Gastrocnemius medialis (tissue), 4 donors: ENCODE measurements at regions not wholly inside any gene's neighbourhood (a gene's known extent, or its start where the extent isn't known, plus 50 kb on each side); places are given as distances from the start of the nearest gene placed in this dataset.

ENCODE experiments used
- ATAC-seq, 2 donors: fragments of 150-250 bp; one replicate each; pipeline ENCODE4 v1.9.1; 2016
- DNase-seq, 2 donors: peaks; one replicate each; pipeline ENCODE4 v3.0.0-alpha.2; 2019
- H3K27ac ChIP-seq, 4 donors: fragments of 200-600 bp; sonication (generic); 1 replicate in 1 of 4; 2 replicates in 3 of 4; pipeline ENCODE4 v1.5.1; 2016 to 2018; ENCODE audit warnings: mild to moderate bottlenecking in 2 of 4, moderate library complexity in 1 of 4
- H3K27me3 ChIP-seq, 3 donors: fragments of 200-600 bp; sonication (generic) in 2 of 3; 1 replicate in 1 of 3; 2 replicates in 2 of 3; pipeline versions ENCODE4 v1.5.1 to v1.6.0; 2016 to 2019; ENCODE audit warnings: mild to moderate bottlenecking in 1 of 3, moderate library complexity in 1 of 3
- H3K36me3 ChIP-seq, 2 donors: fragments of 200-600 bp; sonication (generic) in 1 of 2; one replicate each; pipeline ENCODE4 v1.5.1; 2017 to 2018
- H3K4me1 ChIP-seq, 2 donors: fragments of 200-600 bp; sonication (generic) in 1 of 2; one replicate each; pipeline ENCODE4 v1.5.1; 2016 to 2017; ENCODE audit warnings: mild to moderate bottlenecking in 2 of 2
- H3K4me3 ChIP-seq, 4 donors: fragments of 200-600 bp; sonication (generic) in 3 of 4; 1 replicate in 1 of 4; 2 replicates in 3 of 4; pipeline ENCODE4 v1.5.1; 2016 to 2019; ENCODE audit warnings: mild to moderate bottlenecking in 2 of 4
- H3K9me3 ChIP-seq, 3 donors: fragments of 200-600 bp; sonication (generic) in 2 of 3; 1 replicate in 1 of 3; 2 replicates in 2 of 3; pipeline ENCODE4 v1.5.1; 2016 to 2019
- CTCF ChIP-seq, 5 experiments: fragments of 450-650 bp in 3 of 5; fragments of 200-600 bp in 2 of 5; sonication (generic) in 2 of 5; IDR thresholded peaks in 4 of 5; conservative IDR thresholded peaks in 1 of 5; 1 replicate in 4 of 5; 2 replicates in 1 of 5; pipeline ENCODE4 v1.5.1; 2016 to 2019; ENCODE audit warnings: antibody characterized with exemption in 5 of 5, mild to moderate bottlenecking in 3 of 5, moderate library complexity in 3 of 5
- POLR2A ChIP-seq, 2 donors: fragments of 450-650 bp; IDR thresholded peaks; one replicate each; pipeline ENCODE4 v1.6.1; 2017; ENCODE audit warnings: antibody characterized with exemption in 2 of 2, mild to moderate bottlenecking in 2 of 2, moderate library complexity in 2 of 2
- in situ Hi-C, 4 donors: fragments of 200-750 bp; cut with MboI; loops; one replicate each; pipeline versions ENCODE4 v1.15.0 to v1.8.0; 2017; ENCODE audit warnings: low sequenced_read_pairs in 4 of 4
- intact Hi-C: fragments of 100-400 bp; cut with DNase I; formaldehyde crosslinking; loops from one replicate; pipeline ENCODE4 v1.15.1; 2023; ENCODE audit warnings: low total_unique reads

GRCh38 chr22:48826546-48826945, 1001.1 kb downstream of the BRD1 start:
- intact Hi-C loops (no loop called here), in situ Hi-C loops (no loop called here)
- H3K9me3 ChIP-seq: no peaks in the 10 kb centered on the region
- H3K27me3 ChIP-seq: no peaks in the 10 kb centered on the region
- H3K36me3 ChIP-seq: no peaks in the 10 kb centered on the region
- no peak overlapping the region for H3K27ac ChIP-seq
- DNase-seq (no peak), ATAC-seq (no peak)
- no peaks in the 10 kb centered on the region for H3K4me1 ChIP-seq
- TF ChIP-seq POLR2A (IDR thresholded peaks at IDR 0.05): no peak
- no peak for TF ChIP-seq CTCF (IDR thresholded peaks at IDR 0.05 in 4 of 5, conservative IDR thresholded peaks at IDR 0.05 in 1 of 5)
- no peak overlapping the region for H3K4me3 ChIP-seq

- Histone ChIP-seq H3K27ac (no peak overlapping the region), H3K4me1 (no peaks in the 10 kb centered on the region), H3K27me3 (no peaks in the 10 kb centered on the region), H3K36me3 (no peaks in the 10 kb centered on the region), H3K9me3 (no peaks in the 10 kb centered on the region), H3K4me3 (no peak overlapping the region)
- TF ChIP-seq POLR2A (IDR thresholded peaks at IDR 0.05) (no peak), CTCF (IDR thresholded peaks at IDR 0.05 in 4 of 5, conservative IDR thresholded peaks at IDR 0.05 in 1 of 5) (no peak)
- intact Hi-C loops (no loop called here), in situ Hi-C loops (no loop called here)
- ATAC-seq: no peak
- DNase-seq: no peak
Measured at GRCh38 chr22:48825802-48826520, 1001.7 kb downstream of the BRD1 start.

GRCh38 chr22:48824712-48825651, 1002.7 kb downstream of the BRD1 start:
- no peaks in the 10 kb centered on the region for H3K27me3 ChIP-seq
- H3K27ac ChIP-seq: no peak overlapping the region
- ATAC-seq (no peak), DNase-seq (no peak)
- TF ChIP-seq POLR2A (IDR thresholded peaks at IDR 0.05): no peak
- no peaks in the 10 kb centered on the region for H3K4me1 ChIP-seq
- in situ Hi-C loops: no loop called here
- H3K9me3 ChIP-seq: no peaks in the 10 kb centered on the region
- no peak overlapping the region for H3K4me3 ChIP-seq
- intact Hi-C loops: no loop called here
- H3K36me3 ChIP-seq: no peaks in the 10 kb centered on the region

- no peak overlapping the region for H3K4me3 ChIP-seq
- no peaks in the 10 kb centered on the region for H3K36me3 ChIP-seq
- TF ChIP-seq POLR2A (IDR thresholded peaks at IDR 0.05) (no peak), CTCF (IDR thresholded peaks at IDR 0.05 in 4 of 5, conservative IDR thresholded peaks at IDR 0.05 in 1 of 5) (no peak)
- in situ Hi-C loops: no loop called here
- ATAC-seq: no peak
- H3K4me1 ChIP-seq: no peaks in the 10 kb centered on the region
- H3K27me3 ChIP-seq: no peaks in the 10 kb centered on the region
- no peaks in the 10 kb centered on the region for H3K9me3 ChIP-seq
- intact Hi-C loops: no loop called here
- H3K27ac ChIP-seq: no peak overlapping the region
- no peak for DNase-seq
Measured at GRCh38 chr22:48823941-48824340, 1003.7 kb downstream of the BRD1 start.
